ENCODE measurements at regions not wholly inside any gene's neighbourhood (a gene's known extent, or its start where the extent isn't known, plus 50 kb on each side); places are given as distances from the start of the nearest gene placed in this dataset.

GRCh38 chr4:28926156-28926555 lies 1794.0 kb upstream of the PCDH7 start:
- Histone ChIP-seq H3K4me3 (replicated peaks; ENCODE audit: insufficient read depth, low read length) (no peak overlapping the region), H3K27ac (replicated peaks) (no peak overlapping the region), H3K27me3 (ENCODE audit: insufficient read depth, poor library complexity, severe bottlenecking) (no peaks in the 10 kb centered on the region)
- TF ChIP-seq, protein P1, sequence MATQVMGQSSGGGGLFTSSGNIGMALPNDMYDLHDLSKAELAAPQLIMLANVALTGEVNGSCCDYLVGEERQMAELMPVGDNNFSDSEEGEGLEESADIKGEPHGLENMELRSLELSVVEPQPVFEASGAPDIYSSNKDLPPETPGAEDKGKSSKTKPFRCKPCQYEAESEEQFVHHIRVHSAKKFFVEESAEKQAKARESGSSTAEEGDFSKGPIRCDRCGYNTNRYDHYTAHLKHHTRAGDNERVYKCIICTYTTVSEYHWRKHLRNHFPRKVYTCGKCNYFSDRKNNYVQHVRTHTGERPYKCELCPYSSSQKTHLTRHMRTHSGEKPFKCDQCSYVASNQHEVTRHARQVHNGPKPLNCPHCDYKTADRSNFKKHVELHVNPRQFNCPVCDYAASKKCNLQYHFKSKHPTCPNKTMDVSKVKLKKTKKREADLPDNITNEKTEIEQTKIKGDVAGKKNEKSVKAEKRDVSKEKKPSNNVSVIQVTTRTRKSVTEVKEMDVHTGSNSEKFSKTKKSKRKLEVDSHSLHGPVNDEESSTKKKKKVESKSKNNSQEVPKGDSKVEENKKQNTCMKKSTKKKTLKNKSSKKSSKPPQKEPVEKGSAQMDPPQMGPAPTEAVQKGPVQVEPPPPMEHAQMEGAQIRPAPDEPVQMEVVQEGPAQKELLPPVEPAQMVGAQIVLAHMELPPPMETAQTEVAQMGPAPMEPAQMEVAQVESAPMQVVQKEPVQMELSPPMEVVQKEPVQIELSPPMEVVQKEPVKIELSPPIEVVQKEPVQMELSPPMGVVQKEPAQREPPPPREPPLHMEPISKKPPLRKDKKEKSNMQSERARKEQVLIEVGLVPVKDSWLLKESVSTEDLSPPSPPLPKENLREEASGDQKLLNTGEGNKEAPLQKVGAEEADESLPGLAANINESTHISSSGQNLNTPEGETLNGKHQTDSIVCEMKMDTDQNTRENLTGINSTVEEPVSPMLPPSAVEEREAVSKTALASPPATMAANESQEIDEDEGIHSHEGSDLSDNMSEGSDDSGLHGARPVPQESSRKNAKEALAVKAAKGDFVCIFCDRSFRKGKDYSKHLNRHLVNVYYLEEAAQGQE (IDR thresholded peaks at IDR 0.05; ENCODE audit: insufficient replicate concordance, low read depth), result no peak
- TF ChIP-seq POLR2AphosphoS5 (IDR thresholded peaks at IDR 0.05; ENCODE audit: low read depth), result no peak
- TF ChIP-seq SPI1 (IDR thresholded peaks at IDR 0.05; ENCODE audit: borderline replicate concordance, low read depth), result no peak
- TF ChIP-seq, protein P2, sequence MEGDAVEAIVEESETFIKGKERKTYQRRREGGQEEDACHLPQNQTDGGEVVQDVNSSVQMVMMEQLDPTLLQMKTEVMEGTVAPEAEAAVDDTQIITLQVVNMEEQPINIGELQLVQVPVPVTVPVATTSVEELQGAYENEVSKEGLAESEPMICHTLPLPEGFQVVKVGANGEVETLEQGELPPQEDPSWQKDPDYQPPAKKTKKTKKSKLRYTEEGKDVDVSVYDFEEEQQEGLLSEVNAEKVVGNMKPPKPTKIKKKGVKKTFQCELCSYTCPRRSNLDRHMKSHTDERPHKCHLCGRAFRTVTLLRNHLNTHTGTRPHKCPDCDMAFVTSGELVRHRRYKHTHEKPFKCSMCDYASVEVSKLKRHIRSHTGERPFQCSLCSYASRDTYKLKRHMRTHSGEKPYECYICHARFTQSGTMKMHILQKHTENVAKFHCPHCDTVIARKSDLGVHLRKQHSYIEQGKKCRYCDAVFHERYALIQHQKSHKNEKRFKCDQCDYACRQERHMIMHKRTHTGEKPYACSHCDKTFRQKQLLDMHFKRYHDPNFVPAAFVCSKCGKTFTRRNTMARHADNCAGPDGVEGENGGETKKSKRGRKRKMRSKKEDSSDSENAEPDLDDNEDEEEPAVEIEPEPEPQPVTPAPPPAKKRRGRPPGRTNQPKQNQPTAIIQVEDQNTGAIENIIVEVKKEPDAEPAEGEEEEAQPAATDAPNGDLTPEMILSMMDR (IDR thresholded peaks at IDR 0.05; ENCODE audit: insufficient read depth, low read length), result no peak
- no peak for TF ChIP-seq GABPA (IDR thresholded peaks at IDR 0.05; ENCODE audit: low read depth)
- no peak for DNase-seq (ENCODE audit: low read depth in 1 of 2, low spot score in 1 of 2)

- Histone ChIP-seq H3K4me3 (replicated peaks; ENCODE audit: insufficient read depth, low read length) (no peak overlapping the region), H3K27me3 (ENCODE audit: insufficient read depth, poor library complexity, severe bottlenecking) (no peaks in the 10 kb centered on the region), H3K27ac (replicated peaks) (no peak overlapping the region)
- DNase-seq (ENCODE audit: low read depth in 1 of 2, low spot score in 1 of 2), result no peak
- TF ChIP-seq SPI1 (IDR thresholded peaks at IDR 0.05; ENCODE audit: borderline replicate concordance, low read depth) (no peak), POLR2AphosphoS5 (IDR thresholded peaks at IDR 0.05; ENCODE audit: low read depth) (no peak), GABPA (IDR thresholded peaks at IDR 0.05; ENCODE audit: low read depth) (no peak)
- TF ChIP-seq, protein P1 (IDR thresholded peaks at IDR 0.05; ENCODE audit: insufficient replicate concordance, low read depth), result no peak
- TF ChIP-seq, protein P2 (IDR thresholded peaks at IDR 0.05; ENCODE audit: insufficient read depth, low read length), result no peak
These were observed 1777.5 kb upstream of the PCDH7 start for GRCh38 chr4:28942631-28943030.

- Histone ChIP-seq H3K4me3 (replicated peaks; ENCODE audit: insufficient read depth, low read length) (no peak overlapping the region), H3K27ac (replicated peaks) (no peak overlapping the region), H3K27me3 (ENCODE audit: insufficient read depth, poor library complexity, severe bottlenecking) (no peaks in the 10 kb centered on the region)
- TF ChIP-seq, protein P2 (IDR thresholded peaks at IDR 0.05; ENCODE audit: insufficient read depth, low read length), result no peak
- TF ChIP-seq POLR2AphosphoS5 (IDR thresholded peaks at IDR 0.05; ENCODE audit: low read depth), result no peak
- no peak for TF ChIP-seq SPI1 (IDR thresholded peaks at IDR 0.05; ENCODE audit: borderline replicate concordance, low read depth)
- TF ChIP-seq, protein P1 (IDR thresholded peaks at IDR 0.05; ENCODE audit: insufficient replicate concordance, low read depth), result no peak
- no peak for DNase-seq (ENCODE audit: low read depth in 1 of 2, low spot score in 1 of 2)
These were observed 1772.8 kb upstream of the PCDH7 start for GRCh38 chr4:28947374-28947773.

Data from HL-60 (cell line).